ENCODE measurements at regions not wholly inside any gene's neighbourhood (a gene's known extent, or its start where the extent isn't known, plus 50 kb on each side); places are given as distances from the start of the nearest gene placed in this dataset.

DNA sequence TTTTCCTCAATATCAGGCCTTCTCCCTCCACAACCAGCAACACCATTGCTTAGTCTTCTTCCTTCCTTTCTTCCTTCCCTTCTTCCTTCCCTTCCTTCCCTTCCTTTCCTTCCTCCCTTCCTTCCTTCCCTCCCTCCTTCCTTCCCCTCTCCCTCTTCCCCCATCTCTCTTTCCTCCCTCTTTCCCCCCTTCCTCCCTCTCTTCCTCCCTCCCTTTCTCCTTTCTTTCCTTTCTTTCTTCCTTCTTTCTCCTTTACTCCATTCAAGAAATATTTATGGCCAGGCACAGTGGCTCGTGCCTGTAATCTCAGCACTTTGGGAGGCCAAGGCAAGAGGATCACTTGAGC, 66.4 kb upstream of the SIRPA start:
- Histone ChIP-seq H3K27ac (ENCODE audit: low read depth in 1 of 3, low read length in 2 of 3) (peak overlapping the region; percentile 13 to 69 (median 68)), H3K9me3 (ENCODE audit: control insufficient read depth in 2 of 2, insufficient read depth in 1 of 2, low read depth in 1 of 2, low read length in 1 of 2) (peaks cover 0 to 5% of the 10 kb centered on the region in 2 donors)
- no peak for FAIRE-seq

GRCh38 chr20:1827974-1828785, 67.0 kb upstream of the SIRPA start:
- Histone ChIP-seq H3K27ac (ENCODE audit: low read depth in 1 of 3, low read length in 2 of 3) (peak overlapping the region; percentile 13 to 69 (median 68)), H3K4me1 (ENCODE audit: control insufficient read depth in 3 of 3, insufficient read depth in 2 of 3, low read depth in 1 of 3, low read length in 2 of 3) (peaks cover 0 to 10% (median 0%) of the 10 kb centered on the region in 3 donors), H3K36me3 (ENCODE audit: control insufficient read depth in 3 of 3, insufficient read depth in 2 of 3, low read depth in 1 of 3, low read length in 3 of 3) (no peaks in the 10 kb centered on the region), H3K27me3 (ENCODE audit: control insufficient read depth in 3 of 3, insufficient read depth in 3 of 3, low read length in 3 of 3) (no peaks in the 10 kb centered on the region), H3K4me3 (ENCODE audit: low read depth in 1 of 3, low read length in 3 of 3) (no peak overlapping the region), H3K9me3 (ENCODE audit: control insufficient read depth in 2 of 2, insufficient read depth in 1 of 2, low read depth in 1 of 2, low read length in 1 of 2) (peaks cover 0 to 11% of the 10 kb centered on the region in 2 donors)
- 22 to 65% (median 31%) methylated on average over 13 of the region's 13 CpGs for WGBS, 3 donors
- peak; percentile 52 to 68 for DNase-seq
- FAIRE-seq = no peak

More for the DNA sequence above, 66.4 kb upstream of the SIRPA start:
- no peak for DNase-seq
- no peaks in the 10 kb centered on the region for H3K36me3 ChIP-seq (ENCODE audit: control insufficient read depth in 3 of 3, insufficient read depth in 2 of 3, low read depth in 1 of 3, low read length in 3 of 3)
- 61 to 85% (median 65%) methylated on average over 1 of the region's 1 CpG for WGBS, 3 donors
- no peaks in the 10 kb centered on the region for H3K27me3 ChIP-seq (ENCODE audit: control insufficient read depth in 3 of 3, insufficient read depth in 3 of 3, low read length in 3 of 3)
- peaks cover 0 to 10% (median 0%) of the 10 kb centered on the region in 3 donors for H3K4me1 ChIP-seq (ENCODE audit: control insufficient read depth in 3 of 3, insufficient read depth in 2 of 3, low read depth in 1 of 3, low read length in 2 of 3)
- H3K4me3 ChIP-seq (ENCODE audit: low read depth in 1 of 3, low read length in 3 of 3) = no peak overlapping the region

- WGBS, 3 donors = 31 to 66% (median 39%) methylated on average over 5 of the region's 5 CpGs
- H3K36me3 ChIP-seq (ENCODE audit: control insufficient read depth in 3 of 3, insufficient read depth in 2 of 3, low read depth in 1 of 3, low read length in 3 of 3) = no peaks in the 10 kb centered on the region
- H3K4me1 ChIP-seq (ENCODE audit: control insufficient read depth in 3 of 3, insufficient read depth in 2 of 3, low read depth in 1 of 3, low read length in 2 of 3) = peaks cover 0 to 10% (median 0%) of the 10 kb centered on the region in 3 donors
- no peak for DNase-seq
- no peak overlapping the region for H3K27ac ChIP-seq (ENCODE audit: low read depth in 1 of 3, low read length in 2 of 3)
- H3K4me3 ChIP-seq (ENCODE audit: low read depth in 1 of 3, low read length in 3 of 3) = no peak overlapping the region
- H3K9me3 ChIP-seq (ENCODE audit: control insufficient read depth in 2 of 2, insufficient read depth in 1 of 2, low read depth in 1 of 2, low read length in 1 of 2) = peaks cover 0 to 14% of the 10 kb centered on the region in 2 donors
- no peak for FAIRE-seq
- no peaks in the 10 kb centered on the region for H3K27me3 ChIP-seq (ENCODE audit: control insufficient read depth in 3 of 3, insufficient read depth in 3 of 3, low read length in 3 of 3)
Measured at GRCh38 chr20:1827510-1827973, 67.7 kb upstream of the SIRPA start.

DNA sequence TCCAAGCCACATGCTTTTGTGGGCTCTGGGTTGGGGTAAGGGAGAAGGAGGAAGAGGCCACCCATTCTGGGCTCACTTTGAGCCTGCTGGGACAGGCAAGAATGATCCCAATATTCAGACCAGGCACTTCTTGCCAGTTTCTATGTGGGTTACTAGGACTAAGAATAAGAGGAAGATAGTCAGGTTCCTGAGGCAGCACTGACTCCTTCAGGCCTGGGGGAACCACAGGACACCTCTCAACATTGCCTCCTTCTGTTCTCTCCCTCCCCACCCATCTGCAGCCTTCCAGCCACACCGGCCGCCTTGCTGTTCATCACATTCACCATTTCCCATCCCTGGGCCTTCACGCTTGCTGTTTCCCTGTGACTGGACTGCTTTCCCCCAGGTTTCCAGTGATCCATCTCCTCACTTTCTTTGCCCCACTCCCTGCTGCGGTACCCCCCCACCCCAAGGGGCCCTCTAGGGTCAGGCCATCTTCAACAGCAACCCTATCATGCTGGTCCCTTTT, 69.2 kb upstream of the SIRPA start:
- Histone ChIP-seq H3K27me3 (ENCODE audit: control insufficient read depth in 3 of 3, insufficient read depth in 3 of 3, low read length in 3 of 3) (no peaks in the 10 kb centered on the region), H3K4me3 (ENCODE audit: low read depth in 1 of 3, low read length in 3 of 3) (no peak overlapping the region), H3K9me3 (ENCODE audit: control insufficient read depth in 2 of 2, insufficient read depth in 1 of 2, low read depth in 1 of 2, low read length in 1 of 2) (peaks cover 0 to 21% of the 10 kb centered on the region in 2 donors), H3K27ac (ENCODE audit: low read depth in 1 of 3, low read length in 2 of 3) (no peak overlapping the region), H3K4me1 (ENCODE audit: control insufficient read depth in 3 of 3, insufficient read depth in 2 of 3, low read depth in 1 of 3, low read length in 2 of 3) (peaks cover 0 to 10% (median 0%) of the 10 kb centered on the region in 3 donors), H3K36me3 (ENCODE audit: control insufficient read depth in 3 of 3, insufficient read depth in 2 of 3, low read depth in 1 of 3, low read length in 3 of 3) (no peaks in the 10 kb centered on the region)
- no peak for FAIRE-seq
- WGBS, 3 donors = 82 to 93% (median 90%) methylated on average over 4 of the region's 4 CpGs
- no peak for DNase-seq

DNA sequence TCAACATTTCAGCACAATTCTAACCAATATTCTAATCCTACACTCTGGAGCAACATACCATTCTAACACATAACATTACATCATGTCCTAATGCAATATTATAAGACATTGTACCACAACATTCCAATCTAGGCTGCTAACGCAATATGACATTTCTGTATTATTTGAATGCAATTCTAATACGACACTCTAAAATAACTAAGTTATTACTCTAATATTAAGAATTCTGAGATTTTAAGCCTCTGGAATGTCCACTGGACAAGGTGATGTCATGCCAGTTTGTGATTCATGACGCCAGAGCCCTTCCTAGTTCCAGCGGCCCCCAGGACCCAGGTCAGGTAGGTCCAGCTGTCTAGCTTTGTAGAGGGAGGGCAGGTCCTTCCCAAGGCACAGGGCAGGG, 69.7 kb upstream of the SIRPA start:
- no peaks in the 10 kb centered on the region for H3K27me3 ChIP-seq (ENCODE audit: control insufficient read depth in 3 of 3, insufficient read depth in 3 of 3, low read length in 3 of 3)
- H3K36me3 ChIP-seq (ENCODE audit: control insufficient read depth in 3 of 3, insufficient read depth in 2 of 3, low read depth in 1 of 3, low read length in 3 of 3) = no peaks in the 10 kb centered on the region
- H3K4me3 ChIP-seq (ENCODE audit: low read depth in 1 of 3, low read length in 3 of 3) = no peak overlapping the region
- H3K9me3 ChIP-seq (ENCODE audit: control insufficient read depth in 2 of 2, insufficient read depth in 1 of 2, low read depth in 1 of 2, low read length in 1 of 2) = peaks cover 0 to 21% of the 10 kb centered on the region in 2 donors
- DNase-seq (no peak), FAIRE-seq (no peak)
- H3K27ac ChIP-seq (ENCODE audit: low read depth in 1 of 3, low read length in 2 of 3) = no peak overlapping the region
- H3K4me1 ChIP-seq (ENCODE audit: control insufficient read depth in 3 of 3, insufficient read depth in 2 of 3, low read depth in 1 of 3, low read length in 2 of 3) = peaks cover 0 to 10% (median 0%) of the 10 kb centered on the region in 3 donors
- WGBS, 3 donors = 84 to 91% (median 89%) methylated on average over 4 of the region's 4 CpGs

- Histone ChIP-seq H3K9me3 (ENCODE audit: control insufficient read depth in 2 of 2, insufficient read depth in 1 of 2, low read depth in 1 of 2, low read length in 1 of 2) (peaks cover 0 to 21% of the 10 kb centered on the region in 2 donors), H3K27me3 (ENCODE audit: control insufficient read depth in 3 of 3, insufficient read depth in 3 of 3, low read length in 3 of 3) (no peaks in the 10 kb centered on the region), H3K27ac (ENCODE audit: low read depth in 1 of 3, low read length in 2 of 3) (no peak overlapping the region), H3K4me3 (ENCODE audit: low read depth in 1 of 3, low read length in 3 of 3) (no peak overlapping the region), H3K36me3 (ENCODE audit: control insufficient read depth in 3 of 3, insufficient read depth in 2 of 3, low read depth in 1 of 3, low read length in 3 of 3) (no peaks in the 10 kb centered on the region), H3K4me1 (ENCODE audit: control insufficient read depth in 3 of 3, insufficient read depth in 2 of 3, low read depth in 1 of 3, low read length in 2 of 3) (peaks cover 0 to 10% (median 0%) of the 10 kb centered on the region in 3 donors)
- WGBS, 3 donors = 62 to 73% (median 73%) methylated on average over 4 of the region's 4 CpGs
- FAIRE-seq = no peak
- no peak for DNase-seq
Measured at GRCh38 chr20:1824834-1825233, 70.4 kb upstream of the SIRPA start.

GRCh38 chr20:1824181-1824580, 71.0 kb upstream of the SIRPA start:
- FAIRE-seq (no peak), DNase-seq (no peak)
- Histone ChIP-seq H3K27ac (ENCODE audit: low read depth in 1 of 3, low read length in 2 of 3) (no peak overlapping the region), H3K4me3 (ENCODE audit: low read depth in 1 of 3, low read length in 3 of 3) (no peak overlapping the region), H3K27me3 (ENCODE audit: control insufficient read depth in 3 of 3, insufficient read depth in 3 of 3, low read length in 3 of 3) (no peaks in the 10 kb centered on the region), H3K9me3 (ENCODE audit: control insufficient read depth in 2 of 2, insufficient read depth in 1 of 2, low read depth in 1 of 2, low read length in 1 of 2) (peaks cover 0 to 21% of the 10 kb centered on the region in 2 donors), H3K4me1 (ENCODE audit: control insufficient read depth in 3 of 3, insufficient read depth in 2 of 3, low read depth in 1 of 3, low read length in 2 of 3) (peaks cover 0 to 10% (median 0%) of the 10 kb centered on the region in 3 donors), H3K36me3 (ENCODE audit: control insufficient read depth in 3 of 3, insufficient read depth in 2 of 3, low read depth in 1 of 3, low read length in 3 of 3) (no peaks in the 10 kb centered on the region)

DNA sequence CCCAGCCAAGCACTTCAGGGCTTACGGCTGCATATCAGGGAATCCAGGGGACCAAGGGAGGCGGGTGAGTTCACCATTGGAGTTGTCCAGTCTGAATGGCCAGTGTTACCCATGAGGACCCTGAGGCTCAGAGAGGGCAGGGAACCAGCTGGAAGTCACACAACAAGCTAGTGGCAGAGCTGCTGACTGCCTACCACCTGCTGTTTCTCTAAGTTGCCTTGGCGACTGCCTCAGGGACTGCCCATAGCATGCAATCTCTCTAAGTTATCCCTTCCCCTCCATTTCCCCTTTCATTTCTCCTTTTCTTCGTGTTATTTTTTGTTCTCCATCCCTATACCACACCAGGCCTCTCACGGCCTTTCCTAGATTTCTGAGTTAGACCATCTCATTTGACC, 71.8 kb upstream of the SIRPA start:
- no peak overlapping the region for H3K27ac ChIP-seq (ENCODE audit: low read depth in 1 of 3, low read length in 2 of 3)
- WGBS, 3 donors = 85 to 95% (median 85%) methylated on average over 5 of the region's 5 CpGs
- H3K36me3 ChIP-seq (ENCODE audit: control insufficient read depth in 3 of 3, insufficient read depth in 2 of 3, low read depth in 1 of 3, low read length in 3 of 3) = no peaks in the 10 kb centered on the region
- H3K4me3 ChIP-seq (ENCODE audit: low read depth in 1 of 3, low read length in 3 of 3) = no peak overlapping the region
- peaks cover 0 to 10% (median 0%) of the 10 kb centered on the region in 3 donors for H3K4me1 ChIP-seq (ENCODE audit: control insufficient read depth in 3 of 3, insufficient read depth in 2 of 3, low read depth in 1 of 3, low read length in 2 of 3)
- DNase-seq (no peak), FAIRE-seq (no peak)
- H3K9me3 ChIP-seq (ENCODE audit: control insufficient read depth in 2 of 2, insufficient read depth in 1 of 2, low read depth in 1 of 2, low read length in 1 of 2) = peaks cover 0 to 21% of the 10 kb centered on the region in 2 donors
- peaks cover 0 to 1% (median 0%) of the 10 kb centered on the region in 3 donors for H3K27me3 ChIP-seq (ENCODE audit: control insufficient read depth in 3 of 3, insufficient read depth in 3 of 3, low read length in 3 of 3)

Data from small intestine (tissue), 7 donors.